GM18508 (cell line): ENCODE measurements at regions not wholly inside any gene's neighbourhood (a gene's known extent, or its start where the extent isn't known, plus 50 kb on each side); places are given as distances from the start of the nearest gene placed in this dataset.

ENCODE experiments used
- ATAC-seq: cut with Tn5 transposase; IDR thresholded peaks from one replicate; pipeline ENCODE4 v1.9.1; 2021; ENCODE audit warnings: moderate number of reproducible peaks; ENCODE audit not compliant: insufficient read depth, unreplicated experiment

- no peak for ATAC-seq
These were observed 1317.6 kb downstream of the TMEM121 start for GRCh38 chr14:106843951-106844483.

GRCh38 chr14:106844608-106845285 is 1318.4 kb downstream of the TMEM121 start:
- ATAC-seq, result no peak

GRCh38 chr14:106845286-106846087 is 1319.1 kb downstream of the TMEM121 start:
- ATAC-seq, result peak; percentile 33

DNA sequence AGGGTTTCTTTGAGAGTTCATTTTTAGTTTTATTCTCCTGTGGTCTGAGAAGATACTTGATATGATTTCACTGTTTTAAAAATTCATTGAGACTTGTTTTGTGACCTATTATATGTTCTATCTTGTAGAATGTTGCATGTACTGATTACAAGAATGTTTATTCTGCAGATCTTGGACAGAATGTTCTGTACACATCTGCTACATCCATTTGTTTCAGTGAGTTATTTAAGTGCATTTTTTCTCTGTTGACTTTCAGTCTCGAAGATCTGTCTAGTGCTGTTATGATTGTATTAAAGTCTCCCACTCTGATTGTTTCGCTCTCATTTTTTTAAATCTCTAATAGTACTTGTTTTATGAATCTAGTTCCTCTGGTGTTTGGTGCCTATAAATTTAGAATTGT is 1319.8 kb downstream of the TMEM121 start:
- ATAC-seq, result no peak

DNA sequence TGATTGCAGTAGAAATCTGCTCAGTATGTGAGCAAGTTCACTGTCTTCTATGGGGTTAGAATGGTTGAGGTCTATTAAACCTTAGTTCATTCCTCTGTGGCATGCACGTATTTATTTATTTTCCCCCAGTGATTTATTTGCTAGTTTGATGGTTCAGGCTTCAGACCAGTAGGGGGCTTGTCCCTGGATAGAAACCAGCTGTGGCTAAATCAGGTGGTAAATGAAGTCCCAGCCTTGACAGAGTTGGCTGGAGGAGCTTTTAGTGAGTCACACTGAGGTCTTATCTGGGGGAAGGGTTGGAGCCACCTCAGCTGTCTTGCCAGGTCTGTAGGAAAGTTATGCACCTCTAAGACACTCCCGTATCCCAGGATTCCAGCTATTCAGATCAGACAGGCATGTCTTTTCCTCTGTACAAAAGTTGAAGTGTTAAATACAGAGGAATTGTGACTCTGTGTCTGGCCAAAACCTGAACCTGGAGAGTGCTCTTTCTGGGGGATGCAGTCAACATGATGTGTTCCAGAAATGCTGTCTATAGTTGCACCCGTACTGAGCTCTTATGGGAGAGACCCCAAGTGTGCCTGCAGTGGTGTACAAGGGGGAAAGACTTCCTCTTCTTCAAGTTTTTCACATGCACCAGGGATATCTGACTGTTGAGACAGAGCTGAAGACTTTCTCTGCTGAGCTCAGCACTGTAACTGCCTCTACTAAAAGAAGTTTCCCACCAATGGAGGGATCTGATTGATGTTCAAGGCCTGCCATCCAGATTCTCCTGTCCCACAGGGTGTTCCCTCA is 1322.1 kb downstream of the TMEM121 start:
- no peak for ATAC-seq

- no peak for ATAC-seq
These were observed 1324.8 kb downstream of the TMEM121 start for GRCh38 chr14:106850913-106851825.

DNA sequence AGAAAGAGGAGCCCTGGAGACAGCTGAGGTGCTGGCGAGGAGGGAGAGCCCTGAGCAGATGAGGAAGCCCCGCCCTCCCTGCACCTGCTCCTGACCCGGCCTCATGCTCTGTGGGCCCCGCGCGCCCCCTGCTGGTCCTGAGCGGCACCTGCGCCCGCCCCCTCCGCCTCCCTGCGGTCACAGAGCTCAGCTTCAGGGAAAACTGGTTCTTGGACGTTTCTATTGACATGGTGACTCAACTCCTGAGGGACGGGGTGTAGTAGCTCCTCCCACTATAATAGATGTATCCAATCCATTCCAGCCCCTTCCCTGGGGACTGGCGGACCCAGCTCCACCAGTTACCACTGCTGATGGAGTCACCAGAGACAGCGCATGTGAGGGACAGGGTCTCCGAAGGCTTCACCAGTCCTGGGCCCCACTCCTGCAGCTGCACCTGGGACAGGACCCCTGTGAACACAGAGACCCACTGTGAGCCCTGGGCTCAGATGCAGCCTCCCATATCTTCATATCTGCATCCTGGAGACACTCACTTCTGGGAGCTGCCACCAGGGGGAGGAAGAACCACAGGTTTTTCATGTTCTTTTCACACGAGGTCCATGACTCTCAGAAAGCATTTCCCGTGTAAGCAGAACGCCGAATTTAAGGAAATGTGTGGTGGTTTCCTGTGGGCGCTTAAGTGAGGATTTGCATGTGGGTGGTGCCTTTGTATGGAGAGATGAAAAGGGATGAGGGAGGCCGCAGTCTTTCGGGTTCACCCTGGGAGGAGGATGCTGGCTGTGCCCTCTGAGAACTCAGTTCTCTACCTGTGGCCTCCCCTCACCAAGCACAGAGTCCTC is 1346.4 kb downstream of the TMEM121 start:
- ATAC-seq, result no peak

- no peak for ATAC-seq
These were observed 1348.0 kb downstream of the TMEM121 start for GRCh38 chr14:106874350-106874749.

DNA sequence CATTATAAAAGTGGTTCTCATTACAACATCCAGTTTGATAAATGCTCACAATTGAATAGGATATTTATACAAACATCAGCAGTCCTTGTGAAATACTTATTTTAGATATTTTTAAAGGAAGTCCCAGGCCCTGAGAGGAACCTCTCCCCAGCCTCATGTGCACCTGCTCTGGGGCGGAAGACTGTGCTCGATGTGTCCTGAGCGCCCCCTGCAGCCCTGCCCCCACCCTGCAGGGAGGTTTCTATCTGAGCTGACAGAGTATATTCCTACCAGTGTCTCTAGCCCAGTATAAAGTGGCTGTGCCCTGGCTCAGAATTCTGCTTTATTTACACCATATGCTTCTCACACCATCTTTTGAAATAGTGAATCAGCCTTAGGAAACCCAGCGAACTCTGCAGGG is 1349.1 kb downstream of the TMEM121 start:
- ATAC-seq, result no peak

- ATAC-seq, result no peak
These were observed 1350.3 kb downstream of the TMEM121 start for GRCh38 chr14:106876711-106877110.

DNA sequence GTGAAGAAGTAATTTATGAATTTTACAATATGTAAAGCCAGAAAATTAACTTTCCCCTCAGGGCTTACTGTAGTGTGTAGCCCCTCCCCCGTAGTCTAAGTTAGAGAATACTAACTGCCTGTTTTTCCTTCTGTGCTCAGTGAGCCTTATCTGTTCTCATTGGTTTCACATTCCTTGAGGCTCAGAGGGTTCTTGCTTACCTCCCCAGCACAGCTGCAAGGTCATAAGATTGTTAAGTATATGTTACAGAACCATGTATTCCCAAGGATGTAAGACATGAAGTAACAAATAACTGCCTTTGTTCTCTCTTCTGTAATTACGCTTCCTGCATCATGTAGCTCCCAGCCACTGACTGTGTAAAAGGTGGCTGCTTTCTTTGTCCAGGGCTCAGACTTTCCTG is 1351.1 kb downstream of the TMEM121 start:
- ATAC-seq, result no peak

DNA sequence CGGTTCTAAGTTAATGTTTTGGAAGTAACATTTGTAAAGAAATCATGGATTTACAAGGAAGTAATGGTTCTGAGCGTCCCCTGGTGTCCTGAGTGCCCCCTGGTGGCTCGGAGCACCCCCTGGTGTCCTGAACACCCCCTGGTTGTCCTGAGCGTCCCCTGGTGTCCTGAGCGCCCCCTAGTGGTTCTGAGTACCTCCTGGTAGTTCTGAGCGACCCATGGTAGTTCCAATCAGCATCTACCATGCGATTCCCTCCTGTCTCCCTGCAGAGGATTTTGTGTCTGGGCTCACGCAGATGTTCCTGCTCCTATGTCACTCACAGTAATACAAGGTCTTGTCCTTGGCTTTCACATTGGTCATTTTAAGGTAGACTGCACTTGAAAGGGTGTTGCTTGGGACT is 1352.9 kb downstream of the TMEM121 start:
- no peak for ATAC-seq

DNA sequence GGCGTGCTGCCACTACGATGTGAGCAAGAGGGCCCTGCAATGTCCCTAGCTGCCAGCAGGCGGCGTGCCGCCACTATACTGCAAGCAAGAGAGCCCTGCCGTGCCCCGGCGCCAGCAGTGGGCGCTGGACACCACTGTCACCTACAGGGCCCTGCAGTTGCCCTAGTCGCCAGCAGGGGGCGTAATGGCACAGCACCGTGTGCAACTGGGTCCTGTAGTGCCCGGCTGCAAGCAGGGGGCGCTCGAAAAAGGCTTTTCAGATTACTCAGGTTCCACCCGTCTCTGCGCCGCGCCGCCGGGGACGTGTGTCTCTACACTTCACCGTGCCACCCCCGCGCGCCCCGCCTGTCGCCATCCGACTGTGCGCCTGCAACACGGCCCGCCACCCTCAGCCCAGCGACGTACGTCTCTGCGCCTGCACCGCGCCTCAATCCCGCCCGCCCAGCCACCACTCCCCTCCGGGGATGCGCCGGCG is 1356.9 kb downstream of the TMEM121 start:
- no peak for ATAC-seq
